ENCODE measurements at regions not wholly inside any gene's neighbourhood (a gene's known extent, or its start where the extent isn't known, plus 50 kb on each side); places are given as distances from the start of the nearest gene placed in this dataset.

- no peak for DNase-seq
Measured at GRCh38 chr12:34292736-34293625, 270.7 kb downstream of the ALG10 start.

GRCh38 chr12:34294137-34294536, 271.8 kb downstream of the ALG10 start:
- no peak for DNase-seq

GRCh38 chr12:34294671-34295365, 272.5 kb downstream of the ALG10 start:
- no peak for DNase-seq

GRCh38 chr12:34295366-34296142, 273.3 kb downstream of the ALG10 start:
- DNase-seq = no peak

- DNase-seq = no peak
Measured at GRCh38 chr12:34296143-34297041, 274.1 kb downstream of the ALG10 start.

- no peak for DNase-seq
Measured at GRCh38 chr12:34297126-34297789, 275.0 kb downstream of the ALG10 start.

GRCh38 chr12:34297790-34298164, 275.5 kb downstream of the ALG10 start:
- DNase-seq = no peak

- no peak for DNase-seq
Measured at GRCh38 chr12:34298176-34298970, 276.1 kb downstream of the ALG10 start.

GRCh38 chr12:34298971-34299801, 276.9 kb downstream of the ALG10 start:
- DNase-seq = no peak

GRCh38 chr12:34299802-34300193, 277.5 kb downstream of the ALG10 start:
- DNase-seq = no peak

GRCh38 chr12:34300376-34301250, 278.3 kb downstream of the ALG10 start:
- no peak for DNase-seq

GRCh38 chr12:34301251-34302130, 279.2 kb downstream of the ALG10 start:
- no peak for DNase-seq

GRCh38 chr12:34302131-34302885, 280.0 kb downstream of the ALG10 start:
- DNase-seq = no peak

- DNase-seq = no peak
Measured at GRCh38 chr12:34303091-34303870, 281.0 kb downstream of the ALG10 start.

- DNase-seq = no peak
Measured at GRCh38 chr12:34304001-34304400, 281.7 kb downstream of the ALG10 start.

- DNase-seq = no peak
Measured at GRCh38 chr12:34304546-34304945, 282.2 kb downstream of the ALG10 start.
